GM19438 (cell line): ENCODE measurements at regions not wholly inside any gene's neighbourhood (a gene's known extent, or its start where the extent isn't known, plus 50 kb on each side); places are given as distances from the start of the nearest gene placed in this dataset.

Experiments used
- ATAC-seq: cut with Tn5 transposase; IDR thresholded peaks from one replicate; pipeline ENCODE4 v1.9.1; 2021; ENCODE audit warnings: low read depth; ENCODE audit not compliant: unreplicated experiment

GRCh38 chr10:129231821-129232220, 235.2 kb upstream of the MGMT start:
- ATAC-seq: no peak

GRCh38 chr10:129233351-129234148, 233.5 kb upstream of the MGMT start:
- no peak for ATAC-seq

- ATAC-seq: no peak
Measured at GRCh38 chr10:129236274-129236691, 230.8 kb upstream of the MGMT start.

GRCh38 chr10:129241461-129241860, 225.6 kb upstream of the MGMT start:
- no peak for ATAC-seq

GRCh38 chr10:129244298-129244697, 222.7 kb upstream of the MGMT start:
- ATAC-seq: no peak

- ATAC-seq: no peak
Measured at GRCh38 chr10:129244757-129245156, 222.3 kb upstream of the MGMT start.

GRCh38 chr10:129253161-129253864, 213.7 kb upstream of the MGMT start:
- ATAC-seq: no peak

GRCh38 chr10:129253865-129254179, 213.2 kb upstream of the MGMT start:
- ATAC-seq: no peak

GRCh38 chr10:129258283-129258923, 208.6 kb upstream of the MGMT start:
- no peak for ATAC-seq

GRCh38 chr10:129259128-129259815, 207.8 kb upstream of the MGMT start:
- ATAC-seq: no peak

- ATAC-seq: no peak
Measured at GRCh38 chr10:129272176-129272575, 194.9 kb upstream of the MGMT start.

- no peak for ATAC-seq
Measured at GRCh38 chr10:129272866-129273650, 194.0 kb upstream of the MGMT start.

- no peak for ATAC-seq
Measured at GRCh38 chr10:129273860-129274259, 193.2 kb upstream of the MGMT start.

GRCh38 chr10:129274748-129275474, 192.1 kb upstream of the MGMT start:
- no peak for ATAC-seq

- no peak for ATAC-seq
Measured at GRCh38 chr10:129275886-129276285, 191.2 kb upstream of the MGMT start.

GRCh38 chr10:129277084-129277483, 190.0 kb upstream of the MGMT start:
- no peak for ATAC-seq

GRCh38 chr10:129277841-129278240, 189.2 kb upstream of the MGMT start:
- ATAC-seq: no peak

- no peak for ATAC-seq
Measured at GRCh38 chr10:129278686-129279085, 188.4 kb upstream of the MGMT start.

GRCh38 chr10:129279446-129280154, 187.4 kb upstream of the MGMT start:
- ATAC-seq: no peak
